Uterus (tissue), 2 donors: ENCODE measurements at regions not wholly inside any gene's neighbourhood (a gene's known extent, or its start where the extent isn't known, plus 50 kb on each side); places are given as distances from the start of the nearest gene placed in this dataset.

ENCODE experiments used
- CTCF ChIP-seq, 4 experiments: fragments of 200-600 bp in 2 of 4; fragments of 450-650 bp in 2 of 4; sonication (generic) in 2 of 4; IDR thresholded peaks; one replicate each; pipeline ENCODE4 v1.5.1; 2016 to 2019; ENCODE audit warnings: antibody characterized with exemption in 4 of 4, mild to moderate bottlenecking in 2 of 4, moderate library complexity in 1 of 4
- POLR2A ChIP-seq, 2 donors: fragments of 450-650 bp; IDR thresholded peaks; one replicate each; pipeline ENCODE4 v1.6.1; 2016; ENCODE audit warnings: antibody characterized with exemption in 2 of 2, mild to moderate bottlenecking in 1 of 2, moderate library complexity in 1 of 2

GRCh38 chr1:168419736-168420135 is 124.1 kb downstream of the XCL2 start:
- TF ChIP-seq CTCF (IDR thresholded peaks at IDR 0.05) (no peak), POLR2A (IDR thresholded peaks at IDR 0.05) (no peak)
